ENCODE measurements at regions not wholly inside any gene's neighbourhood (a gene's known extent, or its start where the extent isn't known, plus 50 kb on each side); places are given as distances from the start of the nearest gene placed in this dataset.

DNA sequence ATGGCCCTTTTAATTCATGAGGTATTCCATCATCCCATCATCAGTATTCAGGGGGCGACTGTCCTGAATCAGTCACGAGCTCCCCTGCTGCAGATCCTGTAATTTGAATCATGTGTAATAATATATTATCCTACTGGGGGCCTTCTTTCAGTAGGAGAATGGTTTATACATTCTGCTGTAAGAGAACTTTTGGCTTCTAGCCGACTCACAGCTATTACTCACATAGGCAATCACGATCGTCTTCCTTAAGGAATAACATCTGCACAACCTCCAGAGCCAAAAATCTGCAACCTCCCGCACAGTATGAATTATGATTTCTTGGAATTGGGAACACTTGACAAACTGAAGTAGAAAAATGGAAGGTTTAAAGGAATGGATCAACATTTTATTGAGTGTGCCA lies 343.0 kb downstream of the USP25 start:
- no peak for DNase-seq (ENCODE audit: low read depth)

DNA sequence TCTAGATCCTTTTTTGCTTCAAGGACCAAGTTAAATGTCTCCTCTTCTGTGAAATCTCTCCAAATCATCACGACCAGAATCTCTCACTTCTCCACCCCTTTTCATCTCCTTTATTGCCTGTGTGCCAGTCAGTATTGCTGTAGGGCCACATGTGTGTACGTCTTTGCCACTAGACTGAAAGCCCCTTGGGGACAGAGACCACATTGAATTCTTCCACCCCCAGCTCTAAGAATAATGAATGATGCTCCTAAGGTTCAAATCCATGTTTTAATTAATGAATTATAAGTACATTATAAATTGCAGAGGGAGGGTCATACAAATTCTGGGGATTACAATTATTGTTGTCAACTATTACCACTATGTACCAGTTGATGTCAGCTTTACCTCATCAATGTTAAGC lies 343.8 kb downstream of the USP25 start:
- DNase-seq (ENCODE audit: low read depth): no peak

DNA sequence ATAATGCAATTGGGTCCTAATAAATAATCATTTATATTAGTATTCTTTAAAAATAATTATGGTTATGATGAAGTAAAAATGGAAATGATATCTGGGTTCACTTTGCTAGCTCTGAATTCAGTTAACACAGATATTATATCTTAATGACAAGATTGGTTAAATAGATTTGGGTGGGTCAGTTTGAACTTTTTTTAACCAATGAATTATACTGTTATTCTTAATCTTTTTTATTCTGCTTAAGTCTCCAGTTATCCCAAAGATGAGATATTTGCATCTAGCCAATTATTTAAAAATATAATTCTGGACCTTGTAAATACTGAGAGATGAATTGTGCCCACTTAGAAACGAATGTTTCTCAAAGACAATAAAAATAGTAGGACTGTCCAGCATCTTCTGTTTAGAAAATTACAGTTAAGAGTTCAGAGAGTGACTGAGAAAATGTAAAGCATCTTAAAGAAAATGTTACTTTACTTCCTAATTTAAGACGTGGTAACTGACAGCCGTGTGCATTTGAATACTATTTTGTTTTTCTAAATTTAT lies 345.2 kb downstream of the USP25 start:
- no peak for DNase-seq (ENCODE audit: low read depth)

DNA sequence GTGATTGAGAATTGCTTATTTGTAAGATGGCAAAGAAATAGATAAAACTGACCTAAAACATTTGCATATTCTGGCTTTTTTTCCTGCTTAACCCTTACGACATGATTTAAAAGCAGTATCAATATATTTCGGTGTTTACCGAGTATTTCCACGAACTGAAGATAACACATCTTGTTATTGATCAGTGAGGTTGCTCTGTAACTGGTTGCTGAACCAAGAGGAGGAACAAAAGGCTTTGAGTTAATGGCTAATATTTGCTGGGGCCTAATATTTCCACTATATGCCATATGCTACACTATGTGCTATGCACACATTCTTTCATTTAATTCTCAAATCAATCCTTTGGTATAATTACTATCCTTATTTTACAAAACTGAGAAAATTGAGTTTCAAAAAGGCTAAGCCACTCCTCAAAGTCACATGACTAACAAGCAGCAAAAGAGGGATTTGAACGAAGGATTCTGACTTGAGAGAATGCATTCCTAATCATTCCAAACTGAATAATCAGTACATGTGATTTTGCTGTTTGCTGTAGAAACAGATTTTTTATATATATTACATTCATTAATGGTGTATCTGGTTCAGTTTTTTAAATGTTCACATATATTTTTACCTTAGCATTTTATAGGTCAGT lies 346.0 kb downstream of the USP25 start:
- DNase-seq (ENCODE audit: low read depth): no peak

DNA sequence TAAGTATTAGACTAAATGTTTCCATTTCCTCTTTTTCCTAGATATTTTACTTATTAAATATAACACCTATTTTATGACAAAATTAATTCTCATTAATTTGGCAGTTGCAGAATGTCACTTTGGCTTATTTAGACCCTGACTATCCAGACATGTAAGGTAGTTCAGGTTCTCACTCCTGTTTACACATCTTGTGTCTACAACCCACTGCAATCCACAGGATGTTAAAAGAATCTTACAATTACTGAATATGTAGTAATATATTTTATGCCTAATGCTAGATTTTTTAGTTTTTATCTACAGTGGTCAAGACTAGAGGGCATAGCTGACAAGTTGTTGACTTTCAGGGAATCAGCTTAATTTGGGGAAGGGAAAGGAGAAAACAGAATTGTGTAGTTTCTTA lies 346.7 kb downstream of the USP25 start:
- DNase-seq (ENCODE audit: low read depth): no peak

DNA sequence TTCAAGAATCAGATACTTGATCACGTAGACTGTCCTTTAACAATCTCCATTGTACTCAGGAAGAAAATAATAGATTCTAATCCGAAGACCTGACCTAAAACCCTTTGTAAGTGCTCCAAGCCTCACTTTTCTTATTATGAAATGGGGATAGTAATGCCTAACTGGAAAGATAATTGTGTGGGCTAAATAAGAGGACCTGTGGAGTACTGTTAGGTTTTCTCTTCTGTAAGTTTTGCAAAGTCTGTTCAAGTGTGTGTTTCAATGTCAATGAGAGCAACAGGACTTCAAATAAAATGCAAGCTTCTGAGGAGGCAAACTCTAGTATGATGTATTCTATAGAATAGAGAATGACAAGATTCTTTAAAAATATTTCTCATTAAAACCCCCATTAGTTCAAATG lies 348.6 kb downstream of the USP25 start:
- DNase-seq (ENCODE audit: low read depth): no peak

DNA sequence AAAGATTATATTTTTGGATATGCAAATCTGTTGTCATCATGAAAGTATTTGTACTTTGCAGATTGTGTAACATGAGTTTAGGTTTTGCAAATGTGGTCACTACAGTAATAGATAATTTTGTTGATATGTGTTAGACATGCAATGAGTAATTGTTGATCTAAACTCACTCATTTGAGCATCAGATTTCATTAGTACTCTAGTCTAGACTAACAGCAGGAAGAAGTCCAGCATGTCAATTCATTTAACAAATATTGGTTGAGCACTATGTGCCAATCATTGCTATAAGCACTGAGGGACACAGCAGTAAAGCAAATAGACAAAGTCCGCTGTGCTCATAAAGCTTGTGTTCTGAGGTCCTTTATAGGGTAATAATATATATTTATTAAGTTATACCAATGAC lies 350.0 kb downstream of the USP25 start:
- no peak for DNase-seq (ENCODE audit: low read depth)

DNA sequence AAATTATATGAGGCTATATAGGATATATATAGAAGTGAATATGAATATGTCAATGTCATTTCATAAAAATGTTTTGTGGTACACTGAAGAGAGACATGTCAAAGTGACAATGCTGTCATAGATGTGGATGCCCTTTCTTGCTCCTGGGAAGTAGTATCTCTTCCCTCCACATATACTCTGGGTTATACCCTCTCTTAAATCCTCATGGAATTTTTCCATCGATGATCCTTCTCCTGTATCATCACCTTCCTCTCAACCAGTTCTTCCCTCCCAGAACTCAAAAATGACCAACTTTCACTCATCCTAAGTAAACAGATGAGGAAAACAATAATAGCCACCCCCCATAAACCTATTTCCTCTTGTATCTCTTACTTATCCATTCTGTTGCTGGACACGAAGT lies 351.5 kb downstream of the USP25 start:
- no peak for DNase-seq (ENCODE audit: low read depth)

DNA sequence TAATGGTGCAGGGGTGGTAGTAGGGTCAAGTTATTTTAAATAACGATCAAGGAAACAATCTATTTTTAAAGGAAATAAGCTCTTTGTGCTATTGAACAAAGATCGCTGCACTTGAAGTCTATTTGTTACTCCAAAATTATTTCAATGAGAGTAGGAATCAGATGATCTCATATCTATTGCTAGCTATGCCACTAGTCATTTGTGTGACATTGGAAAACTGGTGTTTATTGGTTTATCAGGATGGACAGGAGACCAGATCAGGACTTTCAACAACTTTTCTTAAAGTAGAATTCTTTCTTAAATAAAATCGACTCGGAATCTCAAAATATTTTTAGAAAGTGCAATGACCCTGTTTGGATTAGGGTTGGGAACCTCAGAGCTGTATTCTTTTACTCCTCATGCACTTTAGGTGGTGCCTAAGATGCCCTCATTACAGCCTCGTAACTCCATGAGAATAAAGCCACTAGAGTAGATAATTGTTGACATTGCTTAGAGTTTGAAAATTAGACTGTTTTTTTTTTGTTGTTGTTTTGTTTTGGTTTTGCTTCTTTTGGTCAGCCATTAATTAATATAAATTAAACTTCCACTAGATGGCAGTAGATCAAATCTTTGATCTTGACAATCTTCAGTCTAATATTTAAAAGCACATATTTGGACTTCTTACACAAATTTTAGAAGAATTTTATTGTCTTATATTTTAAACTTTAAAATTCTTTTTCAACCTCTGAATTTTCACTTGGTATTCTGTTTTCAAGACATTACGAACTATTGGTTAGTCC lies 352.4 kb downstream of the USP25 start:
- DNase-seq (ENCODE audit: low read depth): no peak

DNA sequence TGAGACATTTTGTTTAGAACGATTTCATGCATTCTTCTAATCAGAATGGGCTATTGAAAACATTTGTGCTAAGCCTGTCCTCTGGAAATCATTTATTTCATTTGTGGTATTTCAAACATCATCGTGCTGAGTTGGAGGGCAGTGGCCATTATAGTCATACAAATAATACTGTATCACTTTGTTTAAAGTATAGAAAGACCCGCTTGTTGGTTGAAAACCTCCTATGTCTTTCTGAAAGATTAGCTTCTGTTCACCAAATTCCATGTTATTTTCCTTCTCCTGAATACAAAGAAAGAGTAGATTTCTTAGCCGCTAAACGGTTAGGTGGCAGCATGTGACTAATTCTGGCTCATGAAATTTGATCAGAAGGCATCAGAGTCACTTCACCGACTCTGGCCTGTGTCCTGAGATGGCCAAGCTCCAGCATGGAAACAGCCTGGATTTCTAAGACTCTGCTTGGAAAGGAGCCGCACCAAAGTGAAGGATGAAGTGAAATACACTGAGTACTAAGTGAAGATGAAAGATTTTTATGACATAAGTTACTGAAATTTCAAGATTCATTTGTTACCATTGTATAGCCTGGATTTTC lies 355.1 kb downstream of the USP25 start:
- no peak for DNase-seq (ENCODE audit: low read depth)

DNA sequence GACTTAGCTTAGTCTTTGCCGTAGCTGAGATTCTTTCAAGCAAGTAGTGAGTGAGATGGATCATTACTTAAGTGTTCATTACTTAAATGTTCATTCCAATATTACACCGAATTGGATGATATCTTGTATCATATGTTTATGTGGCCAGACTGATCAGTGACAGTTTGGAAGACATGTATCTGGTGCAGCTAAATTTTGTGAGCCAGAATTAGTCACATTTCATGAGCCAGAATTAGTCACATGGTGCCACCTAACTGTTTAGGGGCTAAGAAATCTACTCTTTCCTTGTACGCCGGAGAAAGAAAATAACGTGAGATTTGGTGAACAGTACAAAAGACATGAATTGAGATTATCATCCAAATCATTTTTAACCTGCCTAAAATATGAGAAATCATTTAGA lies 355.6 kb downstream of the USP25 start:
- no peak for DNase-seq (ENCODE audit: low read depth)

DNA sequence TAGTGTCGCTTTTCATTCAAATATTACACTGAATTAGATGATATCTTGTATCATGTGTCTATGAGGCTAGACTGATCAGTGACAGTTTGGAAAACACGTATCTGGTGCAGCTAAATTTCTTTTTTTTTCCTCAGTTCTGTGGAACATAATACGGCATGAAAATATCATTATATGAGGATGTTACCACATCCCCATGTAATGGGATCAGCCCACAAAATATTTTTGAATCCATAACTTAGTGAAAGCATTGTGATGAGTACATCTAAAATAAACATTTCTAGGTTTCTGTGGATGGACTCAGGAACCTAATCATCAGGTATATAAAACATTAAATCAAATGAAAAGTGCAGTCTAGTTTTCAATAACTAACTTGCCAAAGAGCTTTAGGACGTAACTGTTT lies 356.3 kb downstream of the USP25 start:
- DNase-seq (ENCODE audit: low read depth): no peak

DNA sequence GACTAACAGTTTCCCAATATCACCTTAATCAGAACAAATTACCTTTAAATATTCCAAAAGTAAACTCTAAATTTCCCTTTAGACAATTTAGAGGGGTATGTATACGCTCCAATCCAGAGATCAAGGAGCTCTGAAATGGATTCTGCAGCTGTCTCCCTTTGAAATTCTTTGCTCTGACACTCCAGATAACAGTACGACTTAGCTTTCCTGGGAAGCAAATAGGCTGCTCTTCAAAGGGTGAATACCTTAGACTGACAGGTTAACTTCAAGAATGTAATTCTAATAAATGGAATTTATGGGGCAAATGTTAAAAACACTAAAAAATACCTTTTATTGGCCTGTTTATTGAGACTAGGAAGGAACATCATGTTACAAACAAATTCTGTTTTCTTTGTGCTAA lies 357.2 kb downstream of the USP25 start:
- DNase-seq (ENCODE audit: low read depth): no peak

DNA sequence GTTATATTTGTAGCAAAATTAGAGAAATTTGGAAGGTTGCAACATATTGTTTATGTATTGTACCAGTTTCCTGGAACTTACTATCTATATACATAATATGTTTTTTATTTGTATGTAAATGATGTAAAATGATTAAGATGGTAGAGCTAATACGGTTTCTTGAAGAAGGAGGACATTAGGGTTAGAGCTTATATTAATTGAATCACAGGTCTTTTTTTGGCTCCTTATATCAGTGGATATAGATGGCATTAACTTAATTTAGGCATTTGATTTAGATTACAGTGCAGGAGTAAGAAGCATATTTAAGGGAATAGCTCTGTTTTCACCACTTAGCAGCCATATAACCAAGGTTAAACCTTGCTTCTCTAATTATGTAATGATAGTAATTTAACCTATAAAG lies 357.7 kb downstream of the USP25 start:
- no peak for DNase-seq (ENCODE audit: low read depth)

DNA sequence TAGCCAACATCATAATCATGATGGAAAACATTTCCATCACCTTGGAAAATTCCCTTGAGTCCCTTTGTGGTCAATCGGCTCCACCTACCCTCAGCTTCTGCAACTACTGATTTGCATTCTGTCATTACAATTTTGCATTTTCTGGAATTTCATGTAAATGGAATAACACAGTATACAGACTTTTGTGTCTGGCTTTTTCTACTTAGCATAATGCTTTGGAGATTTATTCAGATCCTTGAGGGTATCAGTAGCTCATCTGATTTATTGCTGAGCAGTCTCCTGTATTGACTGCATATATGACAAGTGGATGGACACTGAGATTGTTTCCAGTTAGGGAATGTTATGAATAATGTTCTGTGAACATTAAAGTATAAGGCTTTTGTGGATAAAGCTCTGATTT lies 358.3 kb downstream of the USP25 start:
- no peak for DNase-seq (ENCODE audit: low read depth)

DNA sequence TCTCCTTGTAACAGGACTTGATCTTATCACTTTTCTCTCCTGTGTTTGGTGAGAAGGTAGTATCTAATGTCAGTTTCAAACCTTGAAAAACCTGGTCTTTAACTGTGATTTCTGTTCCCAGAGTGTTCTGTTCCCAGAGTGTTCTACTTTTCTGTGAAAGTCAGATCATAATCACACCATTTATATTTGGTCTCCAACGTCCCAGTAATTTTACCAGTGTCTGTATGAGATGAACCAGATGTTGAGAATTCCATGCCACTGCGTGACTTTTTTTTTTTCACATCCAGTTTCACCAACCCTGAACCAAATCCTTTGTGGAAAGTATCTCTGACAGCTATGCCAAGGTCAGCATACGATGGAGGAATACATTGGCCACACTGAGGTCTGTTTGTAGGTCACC lies 365.2 kb downstream of the USP25 start:
- no peak for DNase-seq (ENCODE audit: low read depth)

DNA sequence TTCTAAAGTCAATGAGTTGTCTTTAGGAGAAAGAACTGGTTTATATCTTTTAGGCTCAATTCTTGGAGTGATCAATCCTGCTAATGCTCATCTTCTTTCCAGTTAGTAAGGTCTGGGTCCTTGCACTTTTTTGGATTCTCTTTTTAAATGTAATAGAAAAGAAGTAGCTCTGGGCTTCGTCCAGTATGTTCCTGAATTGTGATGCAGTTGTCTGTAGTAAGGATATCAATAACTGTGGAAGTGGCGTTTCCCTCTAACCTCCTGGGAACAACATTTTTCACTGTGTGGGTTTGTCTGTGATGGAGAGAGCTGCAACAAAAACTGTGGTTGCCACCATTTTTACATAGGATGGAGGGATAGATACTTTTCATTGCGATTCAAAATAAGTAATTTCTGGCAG lies 367.2 kb downstream of the USP25 start:
- no peak for DNase-seq (ENCODE audit: low read depth)

DNA sequence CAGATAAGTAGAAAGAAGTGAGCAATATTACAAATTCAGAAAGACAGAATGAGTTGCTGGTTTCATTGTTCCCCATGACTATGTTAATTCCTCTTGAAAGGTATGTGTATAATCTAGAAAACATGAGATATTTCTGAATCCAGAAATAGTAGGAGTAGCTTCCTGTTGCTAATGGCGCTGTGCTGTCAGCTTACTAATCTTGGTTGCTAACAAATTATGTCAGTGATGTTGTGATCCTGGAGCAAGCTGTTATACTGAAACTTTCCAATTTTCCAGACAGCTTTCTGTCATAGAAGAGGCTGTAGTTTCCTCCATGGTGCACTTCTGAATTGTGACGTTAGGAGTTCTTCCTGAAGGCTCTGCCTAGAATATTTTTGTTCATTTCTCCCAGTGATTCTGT lies 372.3 kb downstream of the USP25 start:
- DNase-seq (ENCODE audit: low read depth): no peak

DNA sequence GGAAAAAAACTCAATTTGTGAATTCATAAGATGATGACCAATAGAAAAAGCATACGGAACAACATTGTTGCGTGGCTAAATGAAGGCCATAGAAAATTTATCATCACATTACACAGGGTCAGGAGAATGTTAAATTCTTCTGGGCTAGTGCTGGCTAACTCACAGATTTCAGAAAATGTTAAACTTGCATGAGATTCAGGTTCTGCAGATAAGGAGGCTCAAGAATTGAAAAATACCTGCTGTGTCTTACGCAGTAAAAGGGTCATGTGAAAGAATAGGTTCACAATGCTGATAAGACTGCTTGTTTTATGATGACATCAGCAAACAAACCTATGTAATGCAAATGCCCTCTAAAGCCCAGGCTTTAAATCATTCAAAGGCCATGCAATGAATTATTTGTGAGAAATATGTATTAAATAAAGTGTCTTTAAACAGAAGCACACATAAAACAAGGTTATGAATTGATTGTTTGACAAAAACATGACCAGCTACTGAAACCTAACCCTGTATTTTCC lies 378.8 kb downstream of the USP25 start:
- DNase-seq (ENCODE audit: low read depth): no peak

DNA sequence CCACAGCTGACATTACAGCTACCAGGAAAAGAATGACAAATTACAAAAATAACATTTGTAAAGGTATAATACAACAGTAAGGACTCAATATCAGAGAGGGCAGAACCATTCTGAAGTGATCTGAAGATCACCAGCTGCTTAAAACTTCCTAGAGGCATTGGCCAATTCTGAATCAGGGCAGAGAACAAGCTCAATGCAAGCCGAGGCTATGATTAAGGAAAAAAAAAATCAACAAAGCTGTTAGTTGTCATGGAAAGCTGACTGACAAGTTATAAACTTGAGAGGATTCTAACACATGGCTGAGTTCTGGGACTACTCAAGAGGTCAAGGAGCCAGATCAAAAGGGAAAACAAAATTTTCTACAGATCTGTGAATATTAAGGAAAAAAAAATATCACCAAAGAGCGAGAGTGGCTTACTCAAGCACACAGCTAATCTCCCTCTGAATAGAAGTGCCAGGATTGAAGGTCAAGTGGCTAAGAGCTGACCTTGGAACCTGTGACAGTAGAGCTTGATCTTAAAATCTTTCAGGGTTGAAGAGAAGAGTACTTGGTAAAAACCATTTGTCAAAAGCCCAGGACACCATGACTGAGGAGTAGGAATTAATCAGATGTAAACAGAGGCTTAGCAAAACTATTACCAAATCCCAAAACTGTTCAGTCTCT lies 383.4 kb downstream of the USP25 start:
- DNase-seq (ENCODE audit: low read depth): no peak

DNA sequence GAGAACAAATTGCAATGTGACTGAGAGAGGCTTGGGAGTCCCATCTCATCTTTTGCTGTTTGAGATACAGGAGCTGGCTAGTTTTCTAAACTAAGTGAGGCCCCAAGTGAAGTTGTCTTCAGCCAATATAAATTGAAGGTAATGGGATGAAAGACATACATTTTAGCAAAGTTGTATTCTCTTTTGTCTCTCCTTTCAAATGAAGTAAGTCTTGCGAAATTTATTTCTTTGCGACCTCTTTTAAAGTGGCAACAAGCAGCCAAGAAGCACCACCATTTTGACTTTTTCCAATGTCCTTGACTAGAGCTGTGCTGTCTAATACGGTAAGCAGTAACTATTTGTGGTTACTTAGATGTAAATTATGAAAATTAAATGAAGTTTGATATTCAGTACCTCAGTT lies 385.7 kb downstream of the USP25 start:
- DNase-seq (ENCODE audit: low read depth): no peak

DNA sequence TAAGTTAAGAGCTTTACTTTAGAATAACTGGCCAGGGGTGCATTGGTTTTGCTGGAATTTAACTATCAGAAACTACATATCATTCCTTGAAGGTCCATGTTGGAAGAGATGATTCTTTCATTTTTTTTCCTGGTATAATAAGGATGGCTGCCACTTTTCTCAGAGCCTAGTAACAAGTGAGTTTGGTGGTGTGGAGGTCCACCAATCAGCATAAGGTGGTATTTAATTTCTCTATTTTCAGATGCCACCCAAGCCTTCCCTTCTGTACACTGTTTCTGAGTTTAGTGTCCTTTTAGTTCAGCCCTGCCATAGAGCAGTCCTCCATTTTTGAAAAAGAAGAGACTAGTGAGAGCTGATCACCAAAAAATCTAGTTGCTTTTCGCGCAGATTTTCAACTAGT lies 386.3 kb downstream of the USP25 start:
- DNase-seq (ENCODE audit: low read depth): no peak

DNA sequence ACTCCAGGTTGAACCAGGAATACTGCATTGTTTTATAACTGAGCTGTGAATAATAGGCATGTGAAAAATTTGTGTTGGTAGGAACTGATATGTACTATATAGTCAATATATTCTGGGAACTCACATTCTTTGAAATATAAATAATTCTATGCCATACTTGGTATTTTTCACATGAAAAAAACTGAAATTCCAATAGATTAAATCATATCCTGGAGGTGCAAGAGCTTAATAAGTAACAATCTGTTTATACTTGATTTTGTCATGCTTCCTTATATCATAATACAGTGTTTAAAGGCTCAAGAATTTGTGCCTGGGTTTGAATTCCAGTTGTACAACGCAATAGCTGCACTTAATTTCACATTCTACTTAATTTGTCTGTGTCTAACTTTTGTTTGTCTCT lies 387.0 kb downstream of the USP25 start:
- no peak for DNase-seq (ENCODE audit: low read depth)
